MCF 10A (cell line): ENCODE measurements at regions not wholly inside any gene's neighbourhood (a gene's known extent, or its start where the extent isn't known, plus 50 kb on each side); places are given as distances from the start of the nearest gene placed in this dataset.

Source experiments
- BruUV-seq: library from RNA; stranded (reverse); fragments of 400-500 nt; replicated peaks from 2 replicates; lab custom pipeline; 2021; lab: Mats Ljungman, UMichigan
- CTCF ChIA-PET: fragments of 300-600 bp; sonication (Branson Sonifier 250); formaldehyde crosslinking; extraction: SDS; loops from one replicate; lab custom pipeline; 2021; ENCODE audit warnings: antibody characterized with exemption, inconsistent platforms; lab: Yijun Ruan, JAX
- POLR2A ChIA-PET: fragments of 300-600, 350-650 bp; sonication (Branson Sonifier 250); formaldehyde crosslinking; extraction: SDS; loops from one replicate; lab custom pipeline; 2020; ENCODE audit warnings: antibody characterized with exemption, inconsistent platforms; lab: Yijun Ruan, JAX
- DNase-seq: peaks from one replicate; pipeline ENCODE4 v3.0.0-alpha.2; 2018; ENCODE audit not compliant: unreplicated experiment
- H3K27ac Mint-ChIP-seq: one replicate; pipeline ENCODE4 v1.8.0; 2022; ENCODE audit warnings: mild to moderate bottlenecking, low read depth, mixed read lengths; ENCODE audit not compliant: unreplicated experiment
- H3K27me3 Mint-ChIP-seq: one replicate; pipeline ENCODE4 v1.8.0; 2022; ENCODE audit warnings: mixed read lengths; ENCODE audit not compliant: insufficient read depth, unreplicated experiment
- H3K36me3 Mint-ChIP-seq: one replicate; pipeline ENCODE4 v1.8.0; 2022; ENCODE audit warnings: mild to moderate bottlenecking, moderate library complexity, mixed read lengths; ENCODE audit not compliant: insufficient read depth, unreplicated experiment
- H3K4me1 Mint-ChIP-seq: one replicate; pipeline ENCODE4 v1.8.0; 2022; ENCODE audit warnings: mixed read lengths; ENCODE audit not compliant: insufficient read depth, unreplicated experiment
- H3K4me3 Mint-ChIP-seq: one replicate; pipeline ENCODE4 v1.8.0; 2022; ENCODE audit warnings: mild to moderate bottlenecking, moderate library complexity, mixed read lengths; ENCODE audit not compliant: unreplicated experiment
- H3K9me3 Mint-ChIP-seq: one replicate; pipeline ENCODE4 v1.8.0; 2022; ENCODE audit warnings: mixed read lengths; ENCODE audit not compliant: unreplicated experiment
- CTCF ChIP-seq: fragments of 200-600 bp; IDR thresholded peaks from one replicate; pipeline ENCODE4 v1.8.0; 2022; ENCODE audit warnings: antibody characterized with exemption, mild to moderate bottlenecking; ENCODE audit not compliant: unreplicated experiment
- intact Hi-C: fragments of 100-400 bp; cut with micrococcal nuclease; formaldehyde crosslinking; loops from 2 replicates; pipeline ENCODE4 v1.14.1; 2022

DNA sequence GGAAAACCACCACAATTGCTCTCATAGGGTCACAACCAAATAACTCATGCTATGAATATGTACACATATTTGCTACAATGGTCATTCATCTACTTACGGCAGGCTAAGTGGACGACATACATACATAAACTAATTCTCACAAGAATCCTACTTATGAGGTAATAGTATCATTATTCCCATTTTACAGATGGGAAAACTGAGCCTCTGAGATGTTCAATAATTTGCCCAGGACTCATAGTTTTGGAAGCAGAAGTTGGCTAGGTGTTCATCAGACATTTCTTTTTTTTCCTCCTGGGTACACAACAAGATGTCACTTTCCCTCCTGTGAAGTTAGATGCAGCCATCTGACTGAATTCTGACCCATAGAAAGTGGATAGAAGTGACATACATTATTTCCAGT lies 89.0 kb upstream of the PKDCC start:
- no peaks in the 10 kb centered on the region for H3K36me3 Mint-ChIP-seq
- no peak overlapping the region for H3K27ac Mint-ChIP-seq
- peaks cover 42% of the 10 kb centered on the region for H3K27me3 Mint-ChIP-seq
- DNase-seq = no peak
- H3K9me3 Mint-ChIP-seq = no peaks in the 10 kb centered on the region
- H3K4me1 Mint-ChIP-seq = no peaks in the 10 kb centered on the region
- TF ChIP-seq CTCF = no peak
- intact Hi-C loops = no loop called here
- POLR2A ChIA-PET = interaction anchor here (0.8 kb wide), 1 partner anchor 89 kb away, joined by 3 read pairs; no protein-coding TSS in a partner anchor
- H3K4me3 Mint-ChIP-seq = no peak overlapping the region
- BruUV-seq = no TSS peak
- CTCF ChIA-PET = interaction anchor here (0.6 kb wide), 1 partner anchor 16 kb away, joined by 3 read pairs; no protein-coding TSS in a partner anchor

DNA sequence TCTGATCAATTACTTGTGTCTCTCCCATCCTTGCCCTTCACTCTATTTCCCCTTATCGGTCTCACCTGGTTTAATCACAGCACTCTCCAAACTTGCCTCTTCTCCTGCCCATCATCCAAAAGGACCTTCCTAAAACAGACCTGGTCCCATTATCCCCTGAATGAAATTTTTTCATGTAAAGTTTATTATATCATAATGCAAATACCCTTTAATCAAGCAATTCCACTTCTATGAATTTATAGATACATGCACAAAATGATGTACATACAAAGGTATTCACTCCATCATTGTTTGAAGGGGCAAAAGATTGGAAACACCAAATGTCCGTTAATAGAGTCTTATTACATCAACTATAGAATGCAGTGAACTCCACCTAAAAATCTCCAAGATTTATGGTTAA lies 88.1 kb upstream of the PKDCC start:
- POLR2A ChIA-PET = no interaction called here

DNA sequence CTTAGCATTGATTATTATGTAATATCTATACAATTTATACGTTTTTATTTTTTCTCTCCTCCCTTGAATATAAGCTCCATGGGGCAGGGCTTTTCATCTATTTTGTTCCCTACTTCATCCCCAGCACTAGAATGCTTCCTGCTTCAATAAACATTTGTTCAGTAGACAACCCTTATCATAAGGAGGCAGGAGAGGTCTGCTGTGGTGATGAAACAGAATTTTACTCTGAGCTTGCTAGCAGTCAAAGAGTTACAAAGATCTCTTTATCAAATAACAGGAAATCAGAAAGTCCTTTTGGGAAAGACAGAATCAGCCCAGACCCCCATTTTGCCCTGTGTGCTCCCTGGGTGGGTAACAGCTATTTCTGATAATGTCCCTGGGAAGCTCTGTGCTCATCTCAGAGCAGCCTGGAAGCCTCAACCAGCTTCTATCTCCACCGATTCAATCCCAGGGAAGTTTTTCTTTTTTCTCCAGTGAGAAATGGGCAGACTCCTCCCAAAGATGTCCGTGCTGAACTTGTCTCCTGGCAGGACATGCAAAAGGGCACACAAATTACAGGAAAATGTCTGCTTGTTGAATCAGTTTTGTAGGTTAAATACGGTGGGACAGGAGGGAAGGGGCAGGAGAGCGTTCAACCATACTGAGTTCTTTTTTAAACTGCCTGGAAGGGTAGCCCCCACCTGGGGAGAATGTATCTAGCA lies 84.7 kb upstream of the PKDCC start:
- H3K9me3 Mint-ChIP-seq = no peaks in the 10 kb centered on the region
- no peak for TF ChIP-seq CTCF
- ChIA-PET POLR2A (no interaction called here), CTCF (interaction anchor here (0.6 to 1.2 kb wide), 2 partner anchors 93 to 94 kb away, joined by 3 read pairs; no protein-coding TSS in a partner anchor)
- peaks cover 22% of the 10 kb centered on the region for H3K4me1 Mint-ChIP-seq
- BruUV-seq = no TSS peak
- peaks cover 52% of the 10 kb centered on the region for H3K27me3 Mint-ChIP-seq
- DNase-seq = no peak
- no peak overlapping the region for H3K27ac Mint-ChIP-seq
- no peak overlapping the region for H3K4me3 Mint-ChIP-seq
- intact Hi-C loops = no loop called here
- peaks cover 5% of the 10 kb centered on the region for H3K36me3 Mint-ChIP-seq

More for the DNA sequence above, 88.1 kb upstream of the PKDCC start:
- Mint-ChIP-seq H3K9me3 (no peaks in the 10 kb centered on the region), H3K27ac (no peak overlapping the region), H3K27me3 (peaks cover 44% of the 10 kb centered on the region), H3K4me3 (no peak overlapping the region), H3K36me3 (peaks cover 5% of the 10 kb centered on the region), H3K4me1 (peaks cover under 1% of the 10 kb centered on the region)
- no peak for TF ChIP-seq CTCF
- DNase-seq = no peak
- intact Hi-C loops = no loop called here
- BruUV-seq = no TSS peak
- CTCF ChIA-PET = interaction anchor here (0.6 kb wide), 1 partner anchor 10 kb away, joined by 3 read pairs; no protein-coding TSS in a partner anchor

- H3K27me3 Mint-ChIP-seq = peaks cover 60% of the 10 kb centered on the region
- no TSS peak for BruUV-seq
- peaks cover 22% of the 10 kb centered on the region for H3K4me1 Mint-ChIP-seq
- TF ChIP-seq CTCF = no peak
- intact Hi-C loops = no loop called here
- peaks cover 5% of the 10 kb centered on the region for H3K36me3 Mint-ChIP-seq
- CTCF ChIA-PET = interaction anchor here (1.2 kb wide), 1 partner anchor 95 kb away, joined by 3 read pairs; no protein-coding TSS in a partner anchor
- POLR2A ChIA-PET = no interaction called here
- no peak overlapping the region for H3K4me3 Mint-ChIP-seq
- H3K9me3 Mint-ChIP-seq = no peaks in the 10 kb centered on the region
- DNase-seq = no peak
- H3K27ac Mint-ChIP-seq = no peak overlapping the region
These were observed 83.9 kb upstream of the PKDCC start for GRCh38 chr2:41963661-41964525.
